Motor neuron (in vitro differentiated cells): ENCODE measurements at regions not wholly inside any gene's neighbourhood (a gene's known extent, or its start where the extent isn't known, plus 50 kb on each side); places are given as distances from the start of the nearest gene placed in this dataset.

Source experiments
- ATAC-seq, 8 experiments: fragments of 200-7000 bp; cut with Tn5 transposase; replicated peaks in 6 of 8; 2 replicates each; pipeline ENCODE4 v1.8.0; 2021; ENCODE audit warnings: mild to moderate bottlenecking in 8 of 8, moderate library complexity in 8 of 8
- H3K27ac ChIP-seq, 2 donors: fragments of 250-450 bp; sonication (Bioruptor Pico); 2 replicates each; pipeline ENCODE4 v1.9.0; 2021; ENCODE audit warnings: antibody characterized with exemption in 2 of 2, mild to moderate bottlenecking in 2 of 2, moderate library complexity in 1 of 2
- H3K4me1 ChIP-seq, 2 donors: fragments of 250-450 bp; sonication (Bioruptor Pico); replicated peaks in 1 of 2; 2 replicates each; pipeline ENCODE4 v1.6.1; 2021; ENCODE audit warnings: antibody characterized with exemption in 2 of 2, mild to moderate bottlenecking in 2 of 2, moderate library complexity in 1 of 2
- H3K4me3 ChIP-seq, 5 donors: fragments of 250-450 bp; sonication (Bioruptor Pico); 2 replicates each; pipeline ENCODE4 v1.9.0; 2021; ENCODE audit warnings: antibody characterized with exemption in 5 of 5, mild to moderate bottlenecking in 5 of 5, moderate library complexity in 4 of 5
- WGBS, 10 experiments: fragments of 450-650 bp; shearing (Covaris generic); methylation state at CpG; one replicate each; pipeline ENCODE4 v1.0.0; 2022; 5-methylcytosine and 5-hydroxymethylcytosine counted together
- in situ Hi-C, 9 experiments: fragments of 400-800 bp; cut with MboI; loops; one replicate each; pipeline ENCODE4 v1.15.0; 2021; ENCODE audit warnings: low sequenced_read_pairs in 9 of 9, low pct_unique_long_range_greater_than_20kb in 2 of 9; ENCODE audit not compliant: unreplicated experiment in 9 of 9

DNA sequence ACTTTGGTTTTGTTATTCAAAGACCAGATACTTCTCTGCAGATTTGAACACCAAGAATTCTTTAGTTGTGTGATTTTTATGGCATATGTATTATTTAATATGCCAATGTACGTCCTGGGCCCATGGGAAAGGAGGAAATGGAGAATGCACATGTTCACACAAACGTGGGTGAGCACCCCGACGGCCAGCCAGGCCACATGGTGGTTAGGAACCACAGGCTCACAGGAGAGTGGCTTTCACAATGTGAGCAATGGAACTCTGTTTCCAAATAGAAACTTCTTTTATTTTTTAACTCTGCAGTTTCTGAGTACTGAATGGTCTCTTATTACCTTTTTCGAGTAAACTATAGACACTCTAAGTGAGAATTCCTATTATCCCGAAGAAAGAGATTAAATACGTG, 58.0 kb upstream of the UNC5C start:
- Histone ChIP-seq H3K4me1 (no peaks in the 10 kb centered on the region), H3K4me3 (no peak overlapping the region), H3K27ac (no peak overlapping the region)
- WGBS, 10 experiments: 6 to 94% (median 75%) methylated on average over 2 to 7 of the region's 7 CpGs; no CpG with 5 or more reads in 1 of the 10 experiments
- ATAC-seq: no peak
- in situ Hi-C loops: no loop called here

DNA sequence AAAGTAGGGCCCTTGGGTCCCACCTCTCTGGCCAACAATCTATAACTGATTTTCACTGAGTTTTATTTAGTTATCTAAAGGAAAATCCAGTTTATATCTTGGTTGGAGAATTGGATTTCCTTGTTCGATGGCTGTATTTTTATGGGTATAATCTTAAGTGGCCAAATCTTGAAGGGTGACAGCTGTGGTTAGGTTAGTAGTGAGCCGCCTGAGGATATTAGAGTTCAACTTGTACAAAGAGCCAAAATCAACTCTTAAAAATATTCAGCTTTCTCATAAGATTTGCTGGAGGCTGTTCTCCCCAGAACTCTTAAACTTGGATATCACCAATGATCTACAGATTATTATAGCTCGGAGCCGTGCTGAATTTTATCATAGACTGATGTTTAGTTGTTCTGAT, 54.6 kb upstream of the UNC5C start:
- Histone ChIP-seq H3K4me1 (no peaks in the 10 kb centered on the region), H3K27ac (no peak overlapping the region), H3K4me3 (no peak overlapping the region)
- in situ Hi-C loops: no loop called here
- WGBS, 10 experiments: 14 to 100% (median 94%) methylated on average over 1 to 4 of the region's 4 CpGs; no CpG with 5 or more reads in 1 of the 10 experiments
- no peak for ATAC-seq

DNA sequence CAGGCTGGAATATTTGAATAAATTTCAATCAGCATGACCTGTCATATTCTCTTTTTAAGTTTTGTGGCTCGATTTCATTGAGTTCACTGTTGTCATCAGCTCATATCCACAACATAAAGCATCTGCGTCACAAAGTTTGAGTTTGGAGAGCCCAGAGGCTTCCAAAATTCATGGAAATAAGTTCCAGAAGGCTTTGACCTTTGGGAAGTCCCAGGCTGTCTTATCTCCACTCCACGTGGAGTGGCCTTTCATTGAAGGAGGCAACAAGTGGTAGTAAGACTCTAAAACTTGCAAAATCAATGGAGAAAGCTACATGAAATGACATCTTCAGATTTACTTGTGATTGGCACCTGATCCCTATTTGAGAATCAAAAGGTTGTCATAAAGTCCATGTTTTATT, 54.1 kb upstream of the UNC5C start:
- Histone ChIP-seq H3K4me1 (peaks cover 0 to 3% of the 10 kb centered on the region in 2 donors), H3K27ac (no peak overlapping the region), H3K4me3 (no peak overlapping the region)
- in situ Hi-C loops: no loop called here
- WGBS, 10 experiments: 0 to 100% (median 61%) methylated on average over 1 to 3 of the region's 3 CpGs; no CpG with 5 or more reads in 2 of the 10 experiments
- no peak for ATAC-seq

DNA sequence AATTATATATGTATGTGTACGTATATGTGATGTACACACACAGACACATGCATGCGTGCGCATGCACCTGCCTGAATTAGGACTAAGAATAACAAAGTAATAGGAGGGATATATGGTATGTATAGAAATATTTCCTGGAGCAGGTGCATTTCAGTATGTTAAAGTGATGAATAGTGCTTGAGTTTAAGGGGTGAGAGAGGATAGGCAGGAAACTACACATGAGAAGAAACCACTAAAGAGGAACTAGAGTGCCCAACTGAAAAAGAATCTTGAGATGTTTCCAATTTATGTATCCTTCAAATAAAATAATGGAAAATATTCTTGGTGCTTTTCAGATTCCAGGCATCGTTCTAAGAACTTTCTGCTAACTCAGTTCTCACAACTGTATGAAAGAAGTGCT, 52.6 kb upstream of the UNC5C start:
- in situ Hi-C loops: no loop called here
- Histone ChIP-seq H3K27ac (no peak overlapping the region), H3K4me3 (no peak overlapping the region), H3K4me1 (peaks cover 0 to 3% of the 10 kb centered on the region in 2 donors)
- ATAC-seq: no peak
- 50 to 100% (median 81%) methylated on average over 1 to 4 of the region's 4 CpGs; no CpG with 5 or more reads in 1 of the 10 experiments for WGBS, 10 experiments

DNA sequence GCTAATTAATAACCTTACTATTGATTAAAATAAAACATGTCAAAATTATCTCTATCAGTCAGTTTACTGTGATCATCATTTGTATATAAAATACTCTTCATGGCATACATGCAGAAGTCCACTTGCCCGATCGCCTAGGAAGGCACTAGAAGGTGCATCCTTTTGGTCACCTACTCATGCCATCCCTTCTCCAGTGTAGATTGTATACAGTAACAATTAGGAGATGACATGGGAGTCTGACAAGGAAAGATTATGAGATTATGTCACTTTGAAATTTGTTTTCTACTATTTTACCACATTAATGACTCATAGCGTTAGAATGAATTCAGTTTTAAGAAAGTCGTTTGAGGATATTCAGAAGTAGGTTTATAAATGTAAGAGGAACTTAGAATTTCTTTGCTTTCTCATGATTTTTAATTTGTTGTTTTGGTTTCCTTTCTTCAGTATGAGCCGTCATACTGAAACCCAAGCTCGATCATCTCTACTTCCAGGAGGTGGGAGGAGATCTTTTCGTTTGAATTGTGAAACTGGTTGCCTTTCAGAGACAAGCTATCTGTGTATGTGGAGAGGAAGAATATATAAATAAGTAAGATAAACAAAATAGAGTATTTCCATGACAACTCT, 51.1 kb upstream of the UNC5C start:
- ATAC-seq: no peak
- Histone ChIP-seq H3K4me3 (no peak overlapping the region), H3K27ac (no peak overlapping the region), H3K4me1 (peaks cover 0 to 3% of the 10 kb centered on the region in 2 donors)
- 8 to 98% (median 89%) methylated on average over 4 to 7 of the region's 7 CpGs for WGBS, 10 experiments
- in situ Hi-C loops: no loop called here
